HG03196 (cell line): ENCODE measurements at regions not wholly inside any gene's neighbourhood (a gene's known extent, or its start where the extent isn't known, plus 50 kb on each side); places are given as distances from the start of the nearest gene placed in this dataset.

Source experiments
- ATAC-seq: cut with Tn5 transposase; IDR thresholded peaks from one replicate; pipeline ENCODE4 v1.9.1; 2021; ENCODE audit not compliant: unreplicated experiment

DNA sequence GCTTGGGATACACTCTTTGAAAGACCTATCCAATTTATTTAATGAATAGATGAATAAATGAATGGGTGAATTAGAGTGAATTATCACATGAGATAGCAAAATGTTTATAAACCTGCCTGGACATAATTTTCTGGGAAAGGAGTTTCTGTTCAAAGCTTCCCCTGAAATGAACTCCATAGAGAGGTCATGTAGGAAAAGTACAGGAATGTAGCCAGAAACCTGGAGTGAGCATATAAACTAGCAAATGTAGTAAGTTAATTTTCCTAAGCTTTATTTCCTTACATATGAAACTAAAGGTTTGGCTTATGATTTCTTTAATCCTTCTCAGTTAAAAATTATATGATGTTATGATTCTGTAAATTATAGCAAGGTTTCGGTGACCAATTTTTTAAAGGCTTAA is 380.3 kb upstream of the RSPO3 start:
- no peak for ATAC-seq

- ATAC-seq = no peak
These were observed 379.8 kb upstream of the RSPO3 start for GRCh38 chr6:126738641-126739040.

DNA sequence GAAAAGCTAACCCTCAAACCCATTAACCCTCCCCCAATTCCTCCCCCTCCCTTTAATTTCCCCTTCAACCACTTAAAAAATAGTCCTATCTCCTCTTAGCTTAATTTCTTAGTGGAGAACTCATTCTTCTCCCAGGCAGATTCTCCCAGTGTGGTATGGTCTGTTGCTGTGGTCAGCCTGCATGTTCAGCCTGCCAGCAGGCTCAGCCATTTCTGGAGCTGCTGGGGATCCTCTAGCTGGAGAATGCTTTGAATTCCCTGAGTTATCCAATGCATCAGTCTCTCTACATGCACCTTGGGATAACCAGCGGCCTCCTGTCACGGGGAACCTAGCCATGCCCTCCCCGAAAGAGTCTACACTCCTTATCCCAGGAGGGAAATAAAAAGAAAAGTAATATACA is 375.4 kb upstream of the RSPO3 start:
- ATAC-seq = no peak

DNA sequence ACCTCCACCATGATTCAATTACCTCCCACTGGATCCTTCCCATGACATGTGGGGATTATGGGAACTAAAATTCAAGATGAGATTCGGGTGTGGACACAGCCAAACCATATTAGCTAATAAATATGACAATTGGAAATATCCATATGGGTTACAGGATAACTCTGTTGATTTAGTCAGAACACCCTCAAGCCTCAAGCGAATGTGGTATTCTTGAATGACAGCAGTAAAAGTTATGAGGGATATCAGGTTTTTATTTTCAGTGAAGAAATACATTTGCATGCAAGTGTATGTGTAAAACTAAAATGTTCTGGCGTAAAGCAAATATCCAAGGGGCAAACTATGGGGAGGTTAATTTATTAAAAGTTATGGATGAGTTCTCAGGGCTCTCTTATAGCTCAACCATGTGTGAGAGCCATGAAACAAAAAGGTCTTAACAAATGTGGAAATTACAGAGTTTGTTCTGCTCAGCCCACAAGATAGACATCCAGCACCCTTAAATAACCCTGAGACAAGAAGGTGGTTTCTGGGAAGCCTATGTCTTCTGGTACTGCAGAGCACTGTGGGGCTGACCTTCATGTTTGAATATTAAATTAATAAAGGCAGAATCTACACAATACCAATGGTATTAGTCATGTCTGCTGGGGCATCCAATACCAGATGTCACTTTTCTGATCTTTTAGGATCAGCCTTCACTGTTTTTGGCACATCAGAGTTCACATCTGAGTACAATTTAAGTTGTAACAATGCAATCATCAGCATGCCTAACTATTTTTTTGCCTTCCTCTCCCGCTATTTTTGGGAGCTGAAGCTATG is 370.5 kb upstream of the RSPO3 start:
- ATAC-seq = no peak

DNA sequence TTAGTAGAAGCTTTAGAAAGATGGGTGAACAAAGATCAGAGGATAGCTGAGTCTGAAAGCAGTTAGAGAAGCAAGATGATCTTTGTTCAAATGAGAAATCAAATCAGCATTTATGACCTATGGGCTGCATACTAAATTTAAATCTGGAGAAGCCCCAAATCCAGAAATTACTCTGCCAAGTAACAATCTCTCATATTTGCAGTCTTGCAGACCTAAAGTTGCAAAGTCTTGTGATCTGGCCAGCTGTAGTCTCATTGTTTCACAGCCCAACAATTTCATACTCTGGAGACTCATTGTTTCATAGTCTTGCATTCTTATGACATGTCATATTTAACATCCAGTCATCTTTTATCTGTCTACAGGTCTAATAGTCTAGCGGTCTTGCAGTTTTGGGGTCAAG is 364.9 kb upstream of the RSPO3 start:
- ATAC-seq = no peak

- no peak for ATAC-seq
These were observed 356.6 kb upstream of the RSPO3 start for GRCh38 chr6:126761854-126762253.

DNA sequence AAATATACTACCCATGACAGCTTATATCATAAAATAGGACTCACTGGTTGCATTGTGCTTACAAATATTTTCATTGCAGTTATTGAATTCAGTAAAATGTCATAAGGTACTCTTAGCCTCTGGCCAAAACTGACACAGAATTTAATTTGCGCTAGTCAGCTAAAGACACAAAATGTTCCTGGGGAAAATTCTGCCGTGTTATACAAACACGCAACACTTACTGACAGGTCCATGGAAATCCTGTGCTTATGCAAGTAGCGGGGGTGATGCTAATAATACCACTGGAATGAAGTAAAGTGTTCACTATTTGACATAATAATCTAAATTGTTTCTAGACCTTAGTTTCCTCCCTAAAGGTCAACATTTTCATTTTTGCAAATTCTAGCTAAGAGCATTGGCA is 354.4 kb upstream of the RSPO3 start:
- no peak for ATAC-seq

DNA sequence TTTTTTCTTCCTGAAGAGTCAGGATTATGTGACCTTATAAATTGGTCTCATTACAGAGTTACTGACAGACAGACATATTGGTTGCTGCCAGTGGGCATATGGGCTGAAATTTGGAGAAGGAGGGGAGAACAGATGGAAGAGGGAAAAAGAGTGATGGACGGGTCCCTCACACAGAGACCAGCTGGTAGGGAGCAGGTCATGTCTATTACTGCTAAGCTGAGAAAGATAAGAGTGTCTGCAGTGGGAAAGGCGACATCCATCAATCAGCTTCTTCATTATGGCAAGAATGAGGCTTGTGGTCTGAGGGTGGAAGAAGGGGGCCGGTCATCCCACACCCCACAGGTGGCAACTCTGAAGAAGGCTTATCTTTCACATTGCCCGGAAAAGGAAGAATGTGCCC is 353.8 kb upstream of the RSPO3 start:
- no peak for ATAC-seq

DNA sequence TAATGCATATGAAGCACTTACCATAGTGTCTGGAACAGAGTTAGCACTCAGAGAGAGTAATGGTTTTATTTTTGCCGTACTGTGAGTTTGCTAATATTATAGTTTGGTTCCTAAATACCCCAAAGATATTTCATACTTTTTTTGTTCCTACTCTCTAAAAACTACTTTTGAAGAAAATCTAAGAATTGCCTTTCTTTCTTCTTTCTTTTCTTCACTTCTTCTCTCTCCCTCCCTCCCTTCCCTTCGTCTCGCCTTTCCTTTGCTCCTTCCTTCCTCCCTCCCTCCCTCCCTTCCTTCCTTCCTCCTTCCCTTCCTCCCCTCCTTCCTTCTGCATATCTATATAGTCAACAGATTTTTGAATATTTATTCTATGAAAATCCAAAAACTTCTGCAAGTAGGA is 351.7 kb upstream of the RSPO3 start:
- no peak for ATAC-seq

GRCh38 chr6:126767711-126768110 is 350.8 kb upstream of the RSPO3 start:
- ATAC-seq = no peak

DNA sequence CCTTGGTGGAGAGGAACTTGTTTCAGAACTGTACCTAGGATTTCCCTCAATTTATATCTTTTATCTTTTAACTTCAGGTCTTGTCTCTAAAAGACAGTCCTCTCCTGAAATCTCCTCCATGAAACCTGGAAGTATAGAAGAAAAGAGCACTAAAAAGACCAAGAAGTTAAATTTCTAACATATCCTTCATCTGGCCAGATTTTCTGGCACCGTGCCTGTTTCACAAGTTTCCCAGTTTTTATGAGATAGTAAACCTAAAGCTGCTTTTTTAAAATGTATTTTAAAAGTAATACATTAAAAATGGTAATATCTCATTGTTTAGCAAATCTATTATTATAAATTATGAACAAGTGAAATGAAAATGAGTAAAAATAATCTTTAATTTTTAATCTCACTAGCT is 348.3 kb upstream of the RSPO3 start:
- no peak for ATAC-seq

DNA sequence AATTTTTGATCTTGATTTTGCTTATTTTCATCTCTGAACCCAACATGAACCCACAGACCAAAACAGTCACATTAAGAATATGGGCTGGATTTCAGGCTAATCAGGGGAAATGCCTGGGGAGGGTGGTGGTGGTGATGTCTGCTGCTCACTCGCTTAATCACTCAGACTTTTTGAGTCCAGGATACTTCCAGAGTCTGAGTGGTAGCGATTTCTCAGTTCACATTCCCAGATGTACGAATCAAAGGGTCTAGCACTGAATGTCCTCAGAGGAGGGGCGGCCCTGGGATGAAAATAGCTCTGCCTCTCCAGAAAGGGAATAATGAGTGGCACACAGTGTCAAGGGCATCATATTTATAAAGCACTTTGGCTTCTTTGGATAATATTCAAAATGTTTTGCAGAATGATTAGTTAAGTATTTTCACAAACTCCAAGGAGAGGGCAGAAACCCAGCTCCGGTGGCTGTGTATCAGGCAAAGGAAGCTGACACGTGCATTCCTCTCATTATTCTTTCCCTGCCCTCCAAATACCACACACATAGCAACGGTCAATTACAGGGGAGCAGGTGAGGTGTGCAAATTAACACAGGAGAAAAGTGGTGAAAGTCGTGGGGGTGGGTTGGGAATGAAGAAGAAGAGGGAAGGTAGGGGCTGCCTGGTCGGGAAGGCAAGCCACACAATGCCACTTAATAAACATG is 345.2 kb upstream of the RSPO3 start:
- no peak for ATAC-seq

GRCh38 chr6:126779331-126779730 is 339.1 kb upstream of the RSPO3 start:
- no peak for ATAC-seq

DNA sequence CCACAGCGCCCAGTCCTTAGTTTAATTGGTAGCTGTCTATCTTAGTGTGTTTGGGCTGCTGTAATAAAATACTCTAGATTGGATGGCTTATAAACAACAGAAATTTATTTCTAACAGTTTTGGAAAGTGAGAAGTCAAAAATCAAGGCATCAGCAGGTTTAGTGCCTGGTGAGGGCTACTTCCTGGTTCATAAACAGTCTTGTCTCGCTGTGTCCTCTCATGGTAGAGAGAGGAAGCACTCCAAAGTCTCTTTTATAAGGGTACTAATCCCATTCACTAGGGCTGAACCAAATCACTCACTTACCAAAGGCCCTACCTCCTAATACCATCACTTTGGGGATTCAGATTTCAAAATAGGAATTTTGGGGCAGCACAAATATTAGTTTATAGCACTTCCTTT is 336.9 kb upstream of the RSPO3 start:
- ATAC-seq = no peak

- ATAC-seq = no peak
These were observed 334.2 kb upstream of the RSPO3 start for GRCh38 chr6:126784161-126784790.

DNA sequence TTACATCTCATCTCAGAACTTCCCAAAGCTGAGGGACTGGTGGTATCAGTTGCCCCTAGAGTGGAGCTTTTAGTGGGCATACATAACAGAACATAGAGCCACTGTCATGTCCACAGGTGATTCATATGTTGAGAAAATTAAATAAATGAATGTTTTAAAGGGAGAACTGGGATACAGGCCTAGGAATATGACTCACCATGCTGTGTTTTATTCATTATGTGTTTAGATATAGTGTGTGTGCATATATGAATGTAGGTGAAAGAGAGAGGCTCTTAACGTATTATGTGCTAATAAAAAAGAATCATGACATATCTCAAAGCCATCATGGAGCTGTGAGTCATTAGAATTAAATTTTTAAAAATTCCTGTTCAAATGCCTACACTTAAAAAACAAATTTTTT is 332.2 kb upstream of the RSPO3 start:
- no peak for ATAC-seq

DNA sequence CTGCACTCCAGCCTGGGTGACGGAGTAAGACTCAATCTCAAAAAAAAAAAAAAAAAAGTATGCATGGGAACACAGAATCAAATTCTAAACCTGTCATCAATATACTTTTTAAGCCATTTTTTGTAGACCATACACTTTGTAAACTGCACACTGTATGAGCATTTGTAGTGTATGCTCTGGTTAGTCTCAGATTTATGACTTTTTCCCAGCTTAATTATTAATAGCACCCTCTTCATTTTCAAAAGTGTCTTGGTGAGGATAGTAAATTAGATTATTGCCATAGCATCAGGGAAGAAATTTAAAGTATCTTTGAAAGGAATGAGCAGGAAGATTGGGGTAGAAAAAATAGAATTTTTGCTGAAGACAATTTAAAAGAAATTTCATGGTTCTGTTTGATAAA is 330.8 kb upstream of the RSPO3 start:
- no peak for ATAC-seq

- no peak for ATAC-seq
These were observed 329.6 kb upstream of the RSPO3 start for GRCh38 chr6:126788861-126789365.

- ATAC-seq = no peak
These were observed 326.0 kb upstream of the RSPO3 start for GRCh38 chr6:126792340-126793085.

- ATAC-seq = no peak
These were observed 323.3 kb upstream of the RSPO3 start for GRCh38 chr6:126795161-126795560.

DNA sequence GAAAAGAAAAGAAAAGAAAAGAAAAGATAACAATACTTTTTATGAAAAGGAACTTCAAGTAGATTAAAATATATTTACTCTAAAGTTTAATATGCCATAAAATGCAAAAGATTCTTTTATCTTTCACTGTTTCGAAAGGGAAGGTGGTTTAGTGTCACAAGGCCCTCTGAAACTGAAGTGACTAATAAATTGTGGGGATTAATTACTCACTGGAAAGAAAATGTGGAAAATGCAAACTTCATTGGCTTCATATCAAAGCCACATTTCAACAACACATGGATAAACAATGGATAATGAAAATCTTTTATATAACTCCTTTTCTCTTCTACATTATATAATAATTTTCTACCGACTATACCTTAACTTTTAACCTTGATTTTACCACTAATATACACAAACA is 320.5 kb upstream of the RSPO3 start:
- ATAC-seq = no peak
